Neural crest cell (in vitro differentiated cells): ENCODE measurements at regions not wholly inside any gene's neighbourhood (a gene's known extent, or its start where the extent isn't known, plus 50 kb on each side); places are given as distances from the start of the nearest gene placed in this dataset.

Experiments used
- DNase-seq: peaks from one replicate; pipeline ENCODE4 v3.0.0; 2021; ENCODE audit warnings: low read depth, mixed read lengths, low spot score
- H3K27ac Mint-ChIP-seq: one replicate; pipeline ENCODE4 v1.8.0; 2021; ENCODE audit warnings: mild to moderate bottlenecking, mixed read lengths; ENCODE audit not compliant: unreplicated experiment
- H3K27me3 Mint-ChIP-seq: 2 replicates; pipeline ENCODE4 v1.8.0; 2021; ENCODE audit warnings: low read depth, mild to moderate bottlenecking, mixed read lengths
- H3K36me3 Mint-ChIP-seq: 2 replicates; pipeline ENCODE4 v1.8.0; 2021; ENCODE audit warnings: low read depth, mild to moderate bottlenecking, mixed read lengths
- H3K4me1 Mint-ChIP-seq: 2 replicates; pipeline ENCODE4 v1.8.0; 2021; ENCODE audit warnings: mixed read lengths
- H3K4me3 Mint-ChIP-seq: one replicate; pipeline ENCODE4 v1.8.0; 2021; ENCODE audit warnings: mild to moderate bottlenecking, mixed read lengths
- H3K9me3 Mint-ChIP-seq: 2 replicates; pipeline ENCODE4 v1.8.0; 2021; ENCODE audit warnings: mixed read lengths
- CTCF ChIP-seq: fragments of 200-600 bp; sonication (generic); conservative IDR thresholded peaks from 2 replicates; pipeline ENCODE4 v1.5.0; 2021; ENCODE audit warnings: antibody characterized with exemption, mild to moderate bottlenecking

- Mint-ChIP-seq H3K4me3 (no peak overlapping the region), H3K36me3 (peaks cover 5% of the 10 kb centered on the region), H3K27ac (no peak overlapping the region), H3K4me1 (peaks cover 11% of the 10 kb centered on the region), H3K9me3 (peaks cover 3% of the 10 kb centered on the region), H3K27me3 (no peaks in the 10 kb centered on the region)
- TF ChIP-seq CTCF: no peak
- no peak for DNase-seq
Measured at GRCh38 chr6:22099923-22100322, 196.9 kb downstream of the PRL start.

- Mint-ChIP-seq H3K4me3 (no peak overlapping the region), H3K9me3 (peaks cover 3% of the 10 kb centered on the region), H3K27ac (no peak overlapping the region), H3K27me3 (no peaks in the 10 kb centered on the region), H3K36me3 (peaks cover 5% of the 10 kb centered on the region), H3K4me1 (peaks cover 11% of the 10 kb centered on the region)
- TF ChIP-seq CTCF: no peak
- no peak for DNase-seq
Measured at GRCh38 chr6:22101163-22101562, 195.7 kb downstream of the PRL start.

- Mint-ChIP-seq H3K27me3 (no peaks in the 10 kb centered on the region), H3K4me1 (peaks cover 11% of the 10 kb centered on the region), H3K36me3 (peaks cover 5% of the 10 kb centered on the region), H3K4me3 (no peak overlapping the region), H3K9me3 (peaks cover 3% of the 10 kb centered on the region), H3K27ac (no peak overlapping the region)
- no peak for TF ChIP-seq CTCF
- DNase-seq: no peak
Measured at GRCh38 chr6:22102671-22103070, 194.2 kb downstream of the PRL start.

GRCh38 chr6:22106451-22106850 is 190.4 kb downstream of the PRL start:
- Mint-ChIP-seq H3K27me3 (no peaks in the 10 kb centered on the region), H3K4me1 (no peaks in the 10 kb centered on the region), H3K27ac (no peak overlapping the region), H3K9me3 (no peaks in the 10 kb centered on the region), H3K4me3 (no peak overlapping the region), H3K36me3 (no peaks in the 10 kb centered on the region)
- DNase-seq: no peak
- no peak for TF ChIP-seq CTCF

- Mint-ChIP-seq H3K27me3 (no peaks in the 10 kb centered on the region), H3K4me3 (no peak overlapping the region), H3K27ac (no peak overlapping the region), H3K9me3 (no peaks in the 10 kb centered on the region), H3K36me3 (no peaks in the 10 kb centered on the region), H3K4me1 (no peaks in the 10 kb centered on the region)
- no peak for TF ChIP-seq CTCF
- DNase-seq: no peak
Measured at GRCh38 chr6:22106961-22107360, 189.9 kb downstream of the PRL start.

GRCh38 chr6:22108199-22108598 is 188.6 kb downstream of the PRL start:
- Mint-ChIP-seq H3K27me3 (no peaks in the 10 kb centered on the region), H3K27ac (no peak overlapping the region), H3K9me3 (no peaks in the 10 kb centered on the region)

More at GRCh38 chr6:22108199-22108598, 188.6 kb downstream of the PRL start:
- DNase-seq: no peak
- Mint-ChIP-seq H3K4me1 (no peaks in the 10 kb centered on the region), H3K4me3 (no peak overlapping the region), H3K36me3 (no peaks in the 10 kb centered on the region)
- TF ChIP-seq CTCF: no peak
